ENCODE measurements at regions not wholly inside any gene's neighbourhood (a gene's known extent, or its start where the extent isn't known, plus 50 kb on each side); places are given as distances from the start of the nearest gene placed in this dataset.

- peak; percentile 44 for DNase-seq (ENCODE audit: low read depth)
Measured at GRCh38 chr20:8073024-8073832, 53.7 kb upstream of the TMX4 start.

DNA sequence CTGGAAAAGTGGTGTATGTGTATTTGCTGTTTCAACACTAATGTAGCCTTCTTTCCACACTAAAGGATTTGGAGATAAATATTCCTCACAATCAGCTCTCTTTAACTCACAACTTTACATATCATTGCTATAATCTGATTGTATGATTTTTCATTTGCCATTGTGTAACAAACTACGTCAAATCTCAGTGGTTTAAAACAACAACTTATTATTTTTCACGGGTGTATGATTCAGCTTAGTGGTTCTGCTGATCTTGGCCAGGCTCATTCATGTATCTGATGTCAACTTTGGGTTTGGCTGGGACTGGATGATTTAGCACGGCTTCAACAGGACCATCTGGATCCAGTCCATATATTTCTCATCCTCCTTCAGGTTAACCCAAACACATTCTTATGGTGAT, 55.4 kb upstream of the TMX4 start:
- DNase-seq (ENCODE audit: low read depth): no peak

DNA sequence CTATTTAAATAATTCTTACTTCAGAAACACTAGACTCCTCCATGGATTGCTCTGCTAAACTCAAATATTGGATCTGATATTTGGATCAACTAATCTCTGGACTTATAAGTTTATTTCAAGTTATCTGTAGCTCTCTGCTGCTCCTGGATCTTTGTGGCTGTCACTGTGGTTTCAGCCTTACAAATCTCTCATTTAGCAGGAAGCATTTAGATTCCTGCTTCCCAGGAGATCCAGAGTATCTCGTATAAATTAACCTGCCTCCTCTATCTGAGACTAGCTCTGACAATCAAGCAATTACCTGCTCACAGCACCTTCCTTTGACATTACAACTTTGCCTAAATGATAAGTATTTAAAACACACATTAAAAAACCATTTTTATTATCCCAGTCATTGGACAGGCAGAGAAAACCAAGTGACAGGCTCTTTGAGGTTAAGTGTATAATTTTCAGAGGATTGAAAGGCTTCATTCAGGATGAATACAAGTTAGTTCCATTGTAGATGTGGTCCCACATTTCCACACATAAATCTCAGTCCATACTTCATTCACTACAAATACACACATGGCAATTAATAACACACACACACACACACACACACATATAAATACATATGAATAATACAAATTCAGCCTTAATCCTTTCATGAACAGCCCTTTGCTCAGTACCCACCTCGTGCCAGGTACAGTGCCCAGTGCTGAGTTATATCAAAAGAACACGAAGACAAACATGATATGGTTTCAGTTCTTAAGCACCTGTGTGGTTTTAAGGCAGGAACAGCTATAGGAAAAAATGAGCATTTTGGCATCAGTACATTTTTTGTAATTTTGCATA, 55.5 kb upstream of the PLCB1 start:
- no peak for DNase-seq (ENCODE audit: low read depth)

- DNase-seq (ENCODE audit: low read depth): no peak
Measured at GRCh38 chr20:8077137-8077466, 55.0 kb upstream of the PLCB1 start.

- DNase-seq (ENCODE audit: low read depth): no peak
Measured at GRCh38 chr20:8078528-8078914, 53.5 kb upstream of the PLCB1 start.

GRCh38 chr20:8079976-8080375, 52.1 kb upstream of the PLCB1 start:
- no peak for DNase-seq (ENCODE audit: low read depth)

GRCh38 chr20:8082025-8082424, 50.0 kb upstream of the PLCB1 start:
- DNase-seq (ENCODE audit: low read depth): no peak

Measured in non-pigmented ciliary epithelial cell (primary cell).